Vagina (tissue), 2 donors: ENCODE measurements at regions not wholly inside any gene's neighbourhood (a gene's known extent, or its start where the extent isn't known, plus 50 kb on each side); places are given as distances from the start of the nearest gene placed in this dataset.

Source experiments
- DNase-seq, 2 donors: peaks; one replicate each; pipeline ENCODE4 v3.0.0-alpha.2; 2017; ENCODE audit errors: extremely low spot score in 2 of 2
- H3K27ac ChIP-seq: fragments of 200-600 bp; sonication (generic); one replicate; pipeline ENCODE4 v1.5.1; 2019
- H3K27me3 ChIP-seq: fragments of 200-600 bp; sonication (generic); one replicate; pipeline ENCODE4 v1.5.1; 2019
- H3K36me3 ChIP-seq, 2 donors: fragments of 200-600 bp; sonication (generic); one replicate each; pipeline ENCODE4 v1.5.1; 2017 to 2019
- H3K4me1 ChIP-seq: fragments of 200-600 bp; sonication (generic); one replicate; pipeline ENCODE4 v1.5.1; 2019
- H3K4me3 ChIP-seq, 2 donors: fragments of 200-600 bp; sonication (generic); 1 replicate in 1 of 2; 2 replicates in 1 of 2; pipeline ENCODE4 v1.5.1; 2016 to 2019
- H3K9me3 ChIP-seq: fragments of 200-600 bp; sonication (generic); one replicate; pipeline ENCODE4 v1.5.1; 2019
- POLR2A ChIP-seq, 2 donors: fragments of 450-650 bp; IDR thresholded peaks; one replicate each; pipeline ENCODE4 v1.6.1; 2017; ENCODE audit warnings: antibody characterized with exemption in 2 of 2, mild to moderate bottlenecking in 2 of 2, moderate library complexity in 2 of 2
- POLR2AphosphoS5 ChIP-seq, 2 donors: sonication (generic); formaldehyde crosslinking; IDR thresholded peaks; one replicate each; pipeline ENCODE4 v1.9.0; 2017; ENCODE audit warnings: antibody characterized with exemption in 2 of 2, mild to moderate bottlenecking in 2 of 2, low read depth in 1 of 2; ENCODE audit not compliant: insufficient read depth in 1 of 2
- intact Hi-C: fragments of 100-400 bp; cut with DNase I; formaldehyde crosslinking; loops from one replicate; pipeline ENCODE4 v1.15.1; 2023
- TF ChIP-seq, protein P1 (sequence below), 3 experiments: fragments of 450-650 bp in 2 of 3; fragments of 200-600 bp in 1 of 3; sonication (generic) in 1 of 3; IDR thresholded peaks; one replicate each; pipeline ENCODE4 v1.5.1; 2017 to 2019; ENCODE audit warnings: antibody characterized with exemption in 3 of 3, mild to moderate bottlenecking in 2 of 3, moderate library complexity in 2 of 3

- no peak for DNase-seq
- no peak for TF ChIP-seq POLR2AphosphoS5 (IDR thresholded peaks at IDR 0.05; ENCODE audit: insufficient read depth in 1 of 2, low read depth in 1 of 2)
- TF ChIP-seq POLR2A (IDR thresholded peaks at IDR 0.05) = no peak
- TF ChIP-seq, protein P1, sequence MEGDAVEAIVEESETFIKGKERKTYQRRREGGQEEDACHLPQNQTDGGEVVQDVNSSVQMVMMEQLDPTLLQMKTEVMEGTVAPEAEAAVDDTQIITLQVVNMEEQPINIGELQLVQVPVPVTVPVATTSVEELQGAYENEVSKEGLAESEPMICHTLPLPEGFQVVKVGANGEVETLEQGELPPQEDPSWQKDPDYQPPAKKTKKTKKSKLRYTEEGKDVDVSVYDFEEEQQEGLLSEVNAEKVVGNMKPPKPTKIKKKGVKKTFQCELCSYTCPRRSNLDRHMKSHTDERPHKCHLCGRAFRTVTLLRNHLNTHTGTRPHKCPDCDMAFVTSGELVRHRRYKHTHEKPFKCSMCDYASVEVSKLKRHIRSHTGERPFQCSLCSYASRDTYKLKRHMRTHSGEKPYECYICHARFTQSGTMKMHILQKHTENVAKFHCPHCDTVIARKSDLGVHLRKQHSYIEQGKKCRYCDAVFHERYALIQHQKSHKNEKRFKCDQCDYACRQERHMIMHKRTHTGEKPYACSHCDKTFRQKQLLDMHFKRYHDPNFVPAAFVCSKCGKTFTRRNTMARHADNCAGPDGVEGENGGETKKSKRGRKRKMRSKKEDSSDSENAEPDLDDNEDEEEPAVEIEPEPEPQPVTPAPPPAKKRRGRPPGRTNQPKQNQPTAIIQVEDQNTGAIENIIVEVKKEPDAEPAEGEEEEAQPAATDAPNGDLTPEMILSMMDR (IDR thresholded peaks at IDR 0.05) = no peak
- H3K27me3 ChIP-seq = no peaks in the 10 kb centered on the region
These were observed 353.9 kb downstream of the SS18 start for GRCh38 chr18:25736516-25736915.

DNA sequence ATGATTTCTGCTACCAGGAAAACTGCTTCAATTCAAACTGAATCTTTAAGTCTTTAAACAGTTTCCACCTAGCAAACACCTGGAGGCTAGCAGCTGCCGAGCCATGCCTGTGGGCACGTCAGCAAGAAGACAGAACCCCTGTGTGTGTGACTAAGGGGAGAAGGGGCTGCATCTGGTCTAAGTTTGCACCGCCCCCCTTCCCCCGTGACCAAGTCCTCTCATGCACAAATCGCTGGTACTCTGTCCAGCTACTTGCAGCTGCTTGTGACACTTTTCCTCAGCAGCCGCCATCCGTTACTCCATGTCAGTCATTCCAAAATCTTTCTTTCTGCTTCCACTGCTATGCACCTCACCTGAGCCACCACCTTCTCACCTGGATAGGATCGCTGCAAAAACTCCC is 355.0 kb downstream of the SS18 start:
- Histone ChIP-seq H3K36me3 (no peaks in the 10 kb centered on the region), H3K4me1 (no peaks in the 10 kb centered on the region), H3K4me3 (no peak overlapping the region), H3K9me3 (no peaks in the 10 kb centered on the region), H3K27me3 (no peaks in the 10 kb centered on the region), H3K27ac (no peak overlapping the region)
- DNase-seq = no peak
- intact Hi-C loops = no loop called here
- TF ChIP-seq POLR2A (IDR thresholded peaks at IDR 0.05) = no peak
- no peak for TF ChIP-seq POLR2AphosphoS5 (IDR thresholded peaks at IDR 0.05; ENCODE audit: insufficient read depth in 1 of 2, low read depth in 1 of 2)
- TF ChIP-seq, protein P1 (IDR thresholded peaks at IDR 0.05) = no peak

More at GRCh38 chr18:25736516-25736915, 353.9 kb downstream of the SS18 start:
- H3K27ac ChIP-seq = no peak overlapping the region
- no peaks in the 10 kb centered on the region for H3K4me1 ChIP-seq
- H3K4me3 ChIP-seq = no peak overlapping the region
- no peaks in the 10 kb centered on the region for H3K9me3 ChIP-seq
- no peaks in the 10 kb centered on the region for H3K36me3 ChIP-seq
- intact Hi-C loops = no loop called here

GRCh38 chr18:25734336-25734735 is 356.1 kb downstream of the SS18 start:
- TF ChIP-seq, protein P1 (IDR thresholded peaks at IDR 0.05) = no peak
- TF ChIP-seq POLR2A (IDR thresholded peaks at IDR 0.05) (no peak), POLR2AphosphoS5 (IDR thresholded peaks at IDR 0.05; ENCODE audit: insufficient read depth in 1 of 2, low read depth in 1 of 2) (no peak)
- intact Hi-C loops = no loop called here

GRCh38 chr18:25732862-25733261 is 357.6 kb downstream of the SS18 start:
- TF ChIP-seq POLR2A (IDR thresholded peaks at IDR 0.05) = no peak
- no peak overlapping the region for H3K27ac ChIP-seq
- no peak overlapping the region for H3K4me3 ChIP-seq
- intact Hi-C loops = no loop called here
- no peaks in the 10 kb centered on the region for H3K4me1 ChIP-seq
- DNase-seq = no peak
- no peaks in the 10 kb centered on the region for H3K9me3 ChIP-seq
- no peaks in the 10 kb centered on the region for H3K36me3 ChIP-seq
- no peaks in the 10 kb centered on the region for H3K27me3 ChIP-seq

More at GRCh38 chr18:25734336-25734735, 356.1 kb downstream of the SS18 start:
- Histone ChIP-seq H3K27me3 (no peaks in the 10 kb centered on the region), H3K36me3 (no peaks in the 10 kb centered on the region), H3K27ac (no peak overlapping the region), H3K4me1 (no peaks in the 10 kb centered on the region), H3K4me3 (no peak overlapping the region), H3K9me3 (no peaks in the 10 kb centered on the region)
- DNase-seq = no peak

DNA sequence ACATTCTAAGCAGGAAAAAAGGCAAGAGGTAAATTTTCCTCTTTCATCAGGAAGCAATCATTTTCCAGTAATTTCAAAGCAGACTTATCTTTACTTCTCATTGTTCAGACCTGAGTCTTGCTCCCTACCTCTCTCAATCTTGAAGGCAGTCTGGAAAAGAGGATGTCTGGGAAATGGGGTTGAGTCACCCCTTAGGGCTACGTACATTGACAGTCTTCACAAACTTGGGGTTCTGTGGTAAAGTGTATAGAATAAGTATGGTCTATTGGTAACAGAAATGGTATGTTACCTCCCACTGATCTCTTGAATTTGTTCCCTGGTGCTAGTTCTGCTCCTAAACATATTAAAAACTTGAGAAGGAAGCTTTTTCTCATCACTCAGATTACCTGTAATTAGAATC is 361.3 kb downstream of the SS18 start:
- intact Hi-C loops = no loop called here
- Histone ChIP-seq H3K9me3 (no peaks in the 10 kb centered on the region), H3K4me3 (no peak overlapping the region), H3K27ac (no peak overlapping the region), H3K36me3 (no peaks in the 10 kb centered on the region), H3K27me3 (no peaks in the 10 kb centered on the region), H3K4me1 (no peaks in the 10 kb centered on the region)
- TF ChIP-seq POLR2AphosphoS5 (IDR thresholded peaks at IDR 0.05; ENCODE audit: insufficient read depth in 1 of 2, low read depth in 1 of 2) = no peak
- TF ChIP-seq, protein P1 (IDR thresholded peaks at IDR 0.05) = no peak
- no peak for TF ChIP-seq POLR2A (IDR thresholded peaks at IDR 0.05)
- DNase-seq = no peak
